Transverse colon (tissue), 4 donors: ENCODE measurements at regions not wholly inside any gene's neighbourhood (a gene's known extent, or its start where the extent isn't known, plus 50 kb on each side); places are given as distances from the start of the nearest gene placed in this dataset.

Experiments
- DNase-seq: peaks from one replicate; pipeline ENCODE4 v3.0.0-alpha.2; 2019
- H3K27ac ChIP-seq, 4 donors: fragments of 200-600 bp; sonication (generic); 2 replicates each; pipeline ENCODE4 v1.5.1; 2016 to 2018; ENCODE audit warnings: inconsistent platforms in 4 of 4
- H3K27me3 ChIP-seq: fragments of 200-600 bp; sonication (generic); 2 replicates; pipeline ENCODE4 v1.5.1; 2017; ENCODE audit warnings: inconsistent platforms
- H3K36me3 ChIP-seq, 4 donors: fragments of 200-600 bp; sonication (generic); 2 replicates each; pipeline ENCODE4 v1.5.1; 2017 to 2019; ENCODE audit warnings: inconsistent platforms in 4 of 4
- H3K4me1 ChIP-seq, 4 donors: fragments of 200-600 bp; sonication (generic); 2 replicates each; pipeline ENCODE4 v1.5.1; 2017 to 2020; ENCODE audit warnings: inconsistent platforms in 4 of 4
- H3K4me3 ChIP-seq, 4 donors: fragments of 200-600 bp; sonication (generic); 1 replicate in 1 of 4; 2 replicates in 3 of 4; pipeline versions ENCODE4 v1.5.1 to v1.6.1; 2017 to 2019; ENCODE audit warnings: inconsistent platforms in 4 of 4
- H3K9me3 ChIP-seq, 2 donors: fragments of 200-600 bp; sonication (generic); 2 replicates each; pipeline ENCODE4 v1.5.1; 2017 to 2019; ENCODE audit warnings: inconsistent platforms in 2 of 2
- EP300 ChIP-seq: sonication (generic); formaldehyde crosslinking; IDR thresholded peaks from one replicate; pipeline ENCODE4 v1.6.1; 2017; ENCODE audit warnings: antibody characterized with exemption, low read depth
- POLR2A ChIP-seq: fragments of 450-650 bp; IDR thresholded peaks from one replicate; pipeline ENCODE4 v1.6.1; 2016; ENCODE audit warnings: antibody characterized with exemption, mild to moderate bottlenecking, moderate library complexity
- POLR2AphosphoS5 ChIP-seq, 3 donors: sonication (generic); formaldehyde crosslinking; IDR thresholded peaks; one replicate each; pipeline ENCODE4 v1.6.1; 2016; ENCODE audit warnings: antibody characterized with exemption in 3 of 3
- WGBS, 2 donors: methylation state at CpG; one replicate each; pipeline ENCODE4 v1.1.5; 2018; ENCODE audit warnings: low coverage in 1 of 2; 5-methylcytosine and 5-hydroxymethylcytosine counted together
- in situ Hi-C, 4 donors: fragments of 200-750 bp; cut with MboI; loops; one replicate each; pipeline versions ENCODE4 v1.15.0 to v1.15.1; 2017; ENCODE audit warnings: low sequenced_read_pairs in 3 of 4, low pct_ligation_motif_present in 1 of 4, low pct_unique_long_range_greater_than_20kb in 1 of 4
- intact Hi-C: fragments of 100-400 bp; cut with DNase I; formaldehyde crosslinking; loops from one replicate; pipeline ENCODE4 v1.15.1; 2023; ENCODE audit warnings: low total_unique reads
- TF ChIP-seq, protein P1 (sequence below), 5 experiments: fragments of 200-600 bp in 3 of 5; fragments of 450-650 bp in 2 of 5; sonication (generic) in 3 of 5; IDR thresholded peaks; 1 replicate in 2 of 5; 2 replicates in 3 of 5; pipeline ENCODE4 v1.5.1; 2016 to 2017; ENCODE audit warnings: antibody characterized with exemption in 5 of 5, inconsistent platforms in 3 of 5, mild to moderate bottlenecking in 2 of 5, moderate library complexity in 1 of 5

DNA sequence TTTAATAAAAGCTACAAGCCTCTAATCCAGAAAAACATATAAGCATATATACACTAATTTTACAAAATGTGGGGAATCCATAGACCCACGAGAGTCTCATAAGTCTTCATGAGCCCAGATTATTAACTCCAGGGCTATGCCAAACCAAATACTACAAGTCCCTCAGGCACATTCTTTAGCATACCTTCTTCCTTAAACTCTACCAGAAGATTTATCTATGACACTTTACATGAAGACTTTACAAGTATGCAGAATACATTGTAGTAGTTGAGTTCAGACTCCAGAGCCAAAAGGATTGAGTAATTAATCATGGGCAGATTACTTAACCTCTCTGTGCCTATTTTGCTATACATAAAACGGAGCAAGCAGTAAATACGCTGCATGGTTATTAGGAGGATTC, 793.7 kb upstream of the ADGRL2 start:
- H3K4me1 ChIP-seq, result no peaks in the 10 kb centered on the region
- TF ChIP-seq, protein P1, sequence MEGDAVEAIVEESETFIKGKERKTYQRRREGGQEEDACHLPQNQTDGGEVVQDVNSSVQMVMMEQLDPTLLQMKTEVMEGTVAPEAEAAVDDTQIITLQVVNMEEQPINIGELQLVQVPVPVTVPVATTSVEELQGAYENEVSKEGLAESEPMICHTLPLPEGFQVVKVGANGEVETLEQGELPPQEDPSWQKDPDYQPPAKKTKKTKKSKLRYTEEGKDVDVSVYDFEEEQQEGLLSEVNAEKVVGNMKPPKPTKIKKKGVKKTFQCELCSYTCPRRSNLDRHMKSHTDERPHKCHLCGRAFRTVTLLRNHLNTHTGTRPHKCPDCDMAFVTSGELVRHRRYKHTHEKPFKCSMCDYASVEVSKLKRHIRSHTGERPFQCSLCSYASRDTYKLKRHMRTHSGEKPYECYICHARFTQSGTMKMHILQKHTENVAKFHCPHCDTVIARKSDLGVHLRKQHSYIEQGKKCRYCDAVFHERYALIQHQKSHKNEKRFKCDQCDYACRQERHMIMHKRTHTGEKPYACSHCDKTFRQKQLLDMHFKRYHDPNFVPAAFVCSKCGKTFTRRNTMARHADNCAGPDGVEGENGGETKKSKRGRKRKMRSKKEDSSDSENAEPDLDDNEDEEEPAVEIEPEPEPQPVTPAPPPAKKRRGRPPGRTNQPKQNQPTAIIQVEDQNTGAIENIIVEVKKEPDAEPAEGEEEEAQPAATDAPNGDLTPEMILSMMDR (IDR thresholded peaks at IDR 0.05), result no peak
- TF ChIP-seq POLR2AphosphoS5 (IDR thresholded peaks at IDR 0.05), result no peak
- no peak for TF ChIP-seq POLR2A
- TF ChIP-seq EP300, result no peak
- DNase-seq, result no peak
- H3K36me3 ChIP-seq, result no peaks in the 10 kb centered on the region
- in situ Hi-C loops (no loop called here), intact Hi-C loops (no loop called here)
- no peak overlapping the region for H3K27ac ChIP-seq
- H3K9me3 ChIP-seq, result no peaks in the 10 kb centered on the region
- 80 to 85% methylated on average over 1 to 3 of the region's 3 CpGs for WGBS, 2 donors
- H3K27me3 ChIP-seq, result no peaks in the 10 kb centered on the region
- no peak overlapping the region for H3K4me3 ChIP-seq

DNA sequence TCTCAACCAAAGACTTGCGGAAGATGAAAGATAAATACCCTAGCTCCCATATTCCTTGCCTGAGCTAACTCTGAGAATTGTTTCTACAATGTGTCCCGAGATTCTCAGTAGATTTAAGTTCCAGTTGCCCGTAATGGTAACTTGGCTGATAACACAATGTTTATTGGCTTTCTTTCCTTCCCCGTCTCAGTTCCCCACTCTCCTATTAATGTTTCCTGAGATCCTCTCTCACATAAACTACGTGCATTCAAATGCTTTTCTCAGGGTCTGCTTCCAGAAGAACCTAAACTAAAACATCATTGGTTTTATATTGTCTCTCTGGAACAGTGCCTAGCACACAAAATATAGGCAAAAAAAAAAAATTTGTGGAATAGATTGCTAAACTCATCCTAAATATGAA, 794.2 kb upstream of the ADGRL2 start:
- TF ChIP-seq EP300 (no peak), POLR2AphosphoS5 (IDR thresholded peaks at IDR 0.05) (no peak), POLR2A (no peak)
- TF ChIP-seq, protein P1 (IDR thresholded peaks at IDR 0.05), result no peak
- H3K4me1 ChIP-seq, result no peaks in the 10 kb centered on the region
- in situ Hi-C loops (no loop called here), intact Hi-C loops (no loop called here)
- H3K4me3 ChIP-seq, result no peak overlapping the region
- no peaks in the 10 kb centered on the region for H3K9me3 ChIP-seq
- no peaks in the 10 kb centered on the region for H3K36me3 ChIP-seq
- no peaks in the 10 kb centered on the region for H3K27me3 ChIP-seq
- H3K27ac ChIP-seq, result no peak overlapping the region
- no peak for DNase-seq
- 66 to 78% methylated on average over 5 of the region's 5 CpGs for WGBS, 2 donors

DNA sequence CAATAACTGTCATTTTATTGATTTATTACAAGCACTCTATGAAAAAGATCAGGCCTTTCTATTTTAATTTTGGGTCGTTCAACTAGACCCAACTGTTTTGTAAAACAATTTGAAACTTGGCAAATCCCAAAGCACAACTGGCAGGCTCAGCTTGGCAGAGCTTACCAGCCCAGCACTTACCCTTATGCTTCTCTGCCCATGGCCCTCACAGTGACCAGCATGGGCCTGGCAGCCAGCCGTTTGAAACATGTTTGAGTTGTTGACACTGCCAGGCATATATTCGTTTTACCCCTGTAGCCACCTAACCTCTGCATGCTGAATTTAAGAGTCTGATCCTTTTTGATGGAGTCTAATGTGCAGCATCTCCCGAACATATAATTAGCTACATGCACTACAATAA, 796.7 kb upstream of the ADGRL2 start:
- no peak for DNase-seq
- TF ChIP-seq POLR2A (no peak), POLR2AphosphoS5 (IDR thresholded peaks at IDR 0.05) (no peak), EP300 (no peak)
- TF ChIP-seq, protein P1 (IDR thresholded peaks at IDR 0.05), result no peak
- 65 to 100% methylated on average over 1 to 4 of the region's 4 CpGs for WGBS, 2 donors
- H3K4me3 ChIP-seq, result no peak overlapping the region
- H3K36me3 ChIP-seq, result no peaks in the 10 kb centered on the region
- no peaks in the 10 kb centered on the region for H3K27me3 ChIP-seq
- intact Hi-C loops, result no loop called here
- in situ Hi-C loops, result no loop called here
- no peaks in the 10 kb centered on the region for H3K4me1 ChIP-seq
- no peaks in the 10 kb centered on the region for H3K9me3 ChIP-seq
- H3K27ac ChIP-seq, result no peak overlapping the region

DNA sequence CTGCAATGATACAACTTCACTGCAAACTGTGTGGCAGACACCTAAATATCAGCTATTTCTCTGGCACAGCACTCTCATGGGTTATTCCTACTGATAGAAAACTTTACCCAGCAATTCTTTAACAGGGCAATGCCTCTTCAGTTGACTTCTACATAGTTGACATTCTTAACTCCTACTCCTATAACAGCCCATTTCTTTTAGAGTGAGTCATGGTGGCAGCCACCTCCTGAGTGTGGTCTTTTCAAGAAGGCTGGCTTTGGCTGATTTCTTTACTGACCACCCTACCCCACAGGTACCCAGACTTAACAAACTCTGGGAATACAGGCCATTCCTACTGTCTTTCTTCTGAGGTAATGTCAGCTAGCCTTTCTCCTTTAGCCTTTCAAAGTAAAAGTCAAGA, 805.8 kb upstream of the ADGRL2 start:
- Histone ChIP-seq H3K36me3 (no peaks in the 10 kb centered on the region), H3K27ac (no peak overlapping the region), H3K4me3 (no peak overlapping the region), H3K4me1 (no peaks in the 10 kb centered on the region), H3K27me3 (no peaks in the 10 kb centered on the region), H3K9me3 (no peaks in the 10 kb centered on the region)
- in situ Hi-C loops, result no loop called here
- no peak for DNase-seq
- TF ChIP-seq EP300, result no peak
- TF ChIP-seq POLR2A, result no peak
- TF ChIP-seq POLR2AphosphoS5 (IDR thresholded peaks at IDR 0.05), result no peak
- TF ChIP-seq, protein P1 (IDR thresholded peaks at IDR 0.05), result no peak
- intact Hi-C loops, result no loop called here
